OCI-LY7 (cell line): ENCODE measurements at regions not wholly inside any gene's neighbourhood (a gene's known extent, or its start where the extent isn't known, plus 50 kb on each side); places are given as distances from the start of the nearest gene placed in this dataset.
"Not testable (repeated sequence)": the region's sequence is repeated elsewhere in the genome, so short reads cannot be mapped to it uniquely, and the experiment has no call there.

Experiments
- BruUV-seq: library from RNA; stranded (reverse); fragments of 400-500 nt; replicated peaks from 2 replicates; lab custom pipeline; 2021; lab: Mats Ljungman, UMichigan
- CTCF ChIA-PET: fragments of 300-600 bp; sonication (Branson Sonifier 250); formaldehyde crosslinking; loops from one replicate; lab custom pipeline; 2022; ENCODE audit warnings: antibody characterized with exemption; ENCODE audit not compliant: unreplicated experiment; lab: Charles Lee
- POLR2A ChIA-PET: fragments of 300-600 bp; sonication (Branson Sonifier 250); formaldehyde crosslinking; loops from one replicate; lab custom pipeline; 2022; ENCODE audit warnings: antibody characterized with exemption; lab: Charles Lee
- DNase-seq: peaks from one replicate; pipeline ENCODE4 v3.0.0-alpha.2; 2015; ENCODE audit warnings: low spot score
- H2AFZ ChIP-seq: fragments of 200-600 bp; sonication (generic), shearing (Covaris generic); 2 replicates; pipeline ENCODE4 v1.6.1; 2014; ENCODE audit warnings: mild to moderate bottlenecking, antibody characterized with exemption, low read length, moderate library complexity
- H3K27ac ChIP-seq: fragments of 200-600 bp; sonication (generic); 2 replicates; pipeline ENCODE4 v1.5.1; 2014; ENCODE audit warnings: mixed run types, low read depth, mild to moderate bottlenecking, moderate library complexity, low read length, inconsistent platforms; ENCODE audit not compliant: poor library complexity, severe bottlenecking
- H3K36me3 ChIP-seq: fragments of 200-600 bp; sonication (generic); 2 replicates; pipeline ENCODE4 v1.6.1; 2014; ENCODE audit warnings: mild to moderate bottlenecking, antibody characterized with exemption, low read length, moderate library complexity, mixed read lengths; ENCODE audit not compliant: insufficient read depth
- H3K4me1 ChIP-seq: fragments of 200-600 bp; sonication (generic); 2 replicates; pipeline ENCODE4 v1.5.1; 2014; ENCODE audit warnings: mild to moderate bottlenecking, low read length; ENCODE audit not compliant: insufficient read depth, poor library complexity, severe bottlenecking
- H3K4me2 ChIP-seq: fragments of 200-600 bp; sonication (generic); 2 replicates; pipeline ENCODE4 v1.6.1; 2014; ENCODE audit warnings: mild to moderate bottlenecking, low read length
- H3K4me3 ChIP-seq: fragments of 200-600 bp; sonication (generic); 2 replicates; pipeline ENCODE4 v1.5.1; 2014; ENCODE audit warnings: mild to moderate bottlenecking, low read depth, low read length; ENCODE audit not compliant: poor library complexity, severe bottlenecking
- H3K79me2 ChIP-seq: fragments of 200-600 bp; sonication (generic); 2 replicates; pipeline ENCODE4 v1.6.1; 2016; ENCODE audit warnings: low read depth, mild to moderate bottlenecking, low read length, moderate library complexity, mixed read lengths; ENCODE audit not compliant: insufficient read depth
- H3K9me2 ChIP-seq: fragments of 200-600 bp; sonication (generic); 2 replicates; pipeline ENCODE4 v1.6.1; 2016; ENCODE audit warnings: mild to moderate bottlenecking, low read length, mixed read lengths; ENCODE audit not compliant: insufficient read depth
- H3K9me3 ChIP-seq: fragments of 200-600 bp; sonication (generic); 2 replicates; pipeline ENCODE4 v1.6.1; 2014; ENCODE audit warnings: mild to moderate bottlenecking, mixed run types, low read length, mixed read lengths
- H4K20me1 ChIP-seq: fragments of 200-600 bp; sonication (generic); 2 replicates; pipeline ENCODE4 v1.6.1; 2014; ENCODE audit warnings: mild to moderate bottlenecking, antibody characterized with exemption, low read length, moderate library complexity, mixed read lengths; ENCODE audit not compliant: insufficient read depth
- CTCF ChIP-seq: fragments of 200-600 bp; sonication (generic); conservative IDR thresholded peaks from 2 replicates; pipeline ENCODE4 v1.5.1; 2014; ENCODE audit warnings: mild to moderate bottlenecking, antibody characterized with exemption, low read length, moderate library complexity, mixed read lengths
- EZH2phosphoT487 ChIP-seq: fragments of 200-600 bp; sonication (generic); IDR thresholded peaks from 2 replicates; pipeline ENCODE4 v1.6.1; 2018; ENCODE audit warnings: low read depth, borderline replicate concordance, mild to moderate bottlenecking, mixed run types, antibody characterized with exemption, low read length, moderate library complexity, mixed read lengths
- intact Hi-C: fragments of 100-400 bp; cut with micrococcal nuclease; formaldehyde crosslinking; loops from one replicate; pipeline ENCODE4 v1.10.0; 2022; ENCODE audit not compliant: unreplicated experiment

GRCh38 chr3:65130782-65131181 lies 443.0 kb upstream of the ADAMTS9 start:
- DNase-seq = no peak
- no peak overlapping the region for H2AFZ ChIP-seq
- ChIA-PET POLR2A (no interaction called here), CTCF (no interaction called here)
- TF ChIP-seq CTCF = no peak
- TF ChIP-seq EZH2phosphoT487 = no peak
- no TSS peak for BruUV-seq
- H4K20me1 ChIP-seq = no peaks in the 10 kb centered on the region
- H3K9me3 ChIP-seq = no peaks in the 10 kb centered on the region
- H3K27ac ChIP-seq = no peak overlapping the region
- H3K9me2 ChIP-seq = no peaks in the 10 kb centered on the region
- no peaks in the 10 kb centered on the region for H3K79me2 ChIP-seq
- no peak overlapping the region for H3K4me3 ChIP-seq
- intact Hi-C loops = no loop called here
- H3K36me3 ChIP-seq = no peaks in the 10 kb centered on the region
- H3K4me1 ChIP-seq = no peaks in the 10 kb centered on the region
- no peak overlapping the region for H3K4me2 ChIP-seq

- intact Hi-C loops = no loop called here
- Histone ChIP-seq H3K9me3 (no peaks in the 10 kb centered on the region), H3K9me2 (no peaks in the 10 kb centered on the region), H3K4me1 (no peaks in the 10 kb centered on the region), H3K79me2 (no peaks in the 10 kb centered on the region), H4K20me1 (no peaks in the 10 kb centered on the region), H3K36me3 (no peaks in the 10 kb centered on the region), H3K4me3 (no peak overlapping the region), H3K27ac (no peak overlapping the region), H3K4me2 (no peak overlapping the region), H2AFZ (no peak overlapping the region)
- no TSS peak for BruUV-seq
- CTCF ChIA-PET = no interaction called here
- no peak for DNase-seq
- no peak for TF ChIP-seq EZH2phosphoT487
- no peak for TF ChIP-seq CTCF
- POLR2A ChIA-PET = no interaction called here
Measured at GRCh38 chr3:65128346-65128745, 440.5 kb upstream of the ADAMTS9 start.

GRCh38 chr3:65126527-65127410 lies 439.0 kb upstream of the ADAMTS9 start:
- POLR2A ChIA-PET = no interaction called here
- BruUV-seq = no TSS peak
- TF ChIP-seq CTCF (no peak), EZH2phosphoT487 (no peak)
- Histone ChIP-seq H3K4me3 (no peak overlapping the region), H3K9me3 (no peaks in the 10 kb centered on the region), H2AFZ (no peak overlapping the region), H3K4me1 (no peaks in the 10 kb centered on the region), H3K79me2 (no peaks in the 10 kb centered on the region), H3K4me2 (no peak overlapping the region), H3K27ac (no peak overlapping the region), H3K36me3 (no peaks in the 10 kb centered on the region), H3K9me2 (no peaks in the 10 kb centered on the region), H4K20me1 (no peaks in the 10 kb centered on the region)
- intact Hi-C loops = no loop called here
- no peak for DNase-seq
- CTCF ChIA-PET = no interaction called here

GRCh38 chr3:65120156-65120555 lies 432.4 kb upstream of the ADAMTS9 start:
- H2AFZ ChIP-seq, intact Hi-C loops, POLR2A ChIA-PET: not testable (repeated sequence)

More at GRCh38 chr3:65120156-65120555, 432.4 kb upstream of the ADAMTS9 start:
- DNase-seq, H3K27ac ChIP-seq, BruUV-seq, H3K9me3 ChIP-seq, H3K79me2 ChIP-seq, H3K9me2 ChIP-seq, H3K4me1 ChIP-seq, H3K4me3 ChIP-seq, CTCF ChIA-PET, H3K36me3 ChIP-seq, H4K20me1 ChIP-seq, H3K4me2 ChIP-seq: not testable (repeated sequence)
